GM19023 (cell line): ENCODE measurements at regions not wholly inside any gene's neighbourhood (a gene's known extent, or its start where the extent isn't known, plus 50 kb on each side); places are given as distances from the start of the nearest gene placed in this dataset.
"Not testable (repeated sequence)": the region's sequence is repeated elsewhere in the genome, so short reads cannot be mapped to it uniquely, and the experiment has no call there.

Experiments used
- ATAC-seq: cut with Tn5 transposase; IDR thresholded peaks from one replicate; pipeline ENCODE4 v1.9.1; 2021; ENCODE audit warnings: mild to moderate bottlenecking, moderate library complexity; ENCODE audit not compliant: unreplicated experiment

- ATAC-seq: no peak
Measured at GRCh38 chr15:70578196-70578595, 185.2 kb downstream of the UACA start.

DNA sequence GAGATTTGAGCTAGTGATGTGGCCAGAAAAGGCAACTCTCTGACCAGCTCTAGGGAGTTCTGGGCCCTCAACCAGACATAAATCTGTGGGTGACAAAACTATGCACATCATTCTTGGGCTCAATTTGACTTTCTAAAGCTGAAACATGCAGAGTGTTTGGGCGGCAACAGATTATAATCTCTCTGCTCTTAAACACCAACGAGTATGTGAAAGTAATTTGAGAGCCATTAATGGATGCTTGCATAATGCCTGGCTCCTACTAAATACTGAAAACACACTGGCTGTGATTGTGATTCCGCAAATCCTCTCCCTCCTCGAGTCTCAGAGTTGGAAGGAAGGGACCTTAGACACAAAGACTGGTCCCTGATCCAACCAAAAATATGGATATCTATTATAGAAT, 186.7 kb downstream of the UACA start:
- ATAC-seq: no peak

DNA sequence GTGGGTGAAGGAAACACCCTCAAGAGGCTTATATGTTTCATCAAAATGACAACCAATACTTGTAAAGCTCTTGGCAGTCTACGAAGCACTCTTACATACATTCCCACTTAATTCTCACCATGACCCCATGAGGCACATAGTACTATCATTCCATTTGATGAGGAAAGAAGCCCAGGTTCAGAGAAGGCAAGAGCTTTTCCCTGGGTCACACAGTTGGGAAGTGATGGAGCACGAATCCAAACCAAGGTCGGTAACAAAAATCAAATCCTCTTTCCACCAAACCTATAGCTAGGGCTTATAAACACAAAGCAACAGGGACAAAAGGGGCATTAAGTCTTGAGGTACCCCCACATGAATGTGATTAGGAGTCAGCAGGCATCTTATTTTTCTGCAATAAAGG, 187.1 kb downstream of the UACA start:
- no peak for ATAC-seq

GRCh38 chr15:70575231-70576226, 187.8 kb downstream of the UACA start:
- no peak for ATAC-seq

GRCh38 chr15:70574325-70574724, 189.0 kb downstream of the UACA start:
- not testable (repeated sequence) for ATAC-seq

GRCh38 chr15:70573121-70573850, 190.1 kb downstream of the UACA start:
- ATAC-seq: no peak

DNA sequence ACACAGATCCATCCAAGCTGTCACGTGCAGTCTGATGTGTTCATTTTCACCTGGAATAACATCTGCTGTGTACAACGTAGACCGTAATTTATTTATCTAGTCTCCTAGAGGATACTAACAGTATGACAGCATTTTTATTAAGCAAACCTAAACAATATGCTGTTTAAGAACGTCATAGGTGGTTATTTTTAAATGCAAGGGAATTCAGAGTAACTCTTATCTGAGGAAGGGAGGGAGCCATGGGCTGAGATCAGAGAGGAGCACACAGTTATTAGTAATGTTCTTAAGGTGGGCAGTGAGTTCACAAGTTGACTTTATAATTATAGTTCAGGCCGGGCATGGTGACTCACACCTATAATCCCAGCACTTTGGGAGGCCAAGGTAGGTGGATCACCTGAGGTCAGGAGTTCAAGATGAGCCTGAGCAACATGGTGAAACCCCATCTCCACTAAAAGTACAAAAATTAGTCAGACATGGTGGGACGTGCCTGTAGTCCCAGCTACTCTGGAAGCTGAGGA, 193.6 kb downstream of the UACA start:
- ATAC-seq: no peak

DNA sequence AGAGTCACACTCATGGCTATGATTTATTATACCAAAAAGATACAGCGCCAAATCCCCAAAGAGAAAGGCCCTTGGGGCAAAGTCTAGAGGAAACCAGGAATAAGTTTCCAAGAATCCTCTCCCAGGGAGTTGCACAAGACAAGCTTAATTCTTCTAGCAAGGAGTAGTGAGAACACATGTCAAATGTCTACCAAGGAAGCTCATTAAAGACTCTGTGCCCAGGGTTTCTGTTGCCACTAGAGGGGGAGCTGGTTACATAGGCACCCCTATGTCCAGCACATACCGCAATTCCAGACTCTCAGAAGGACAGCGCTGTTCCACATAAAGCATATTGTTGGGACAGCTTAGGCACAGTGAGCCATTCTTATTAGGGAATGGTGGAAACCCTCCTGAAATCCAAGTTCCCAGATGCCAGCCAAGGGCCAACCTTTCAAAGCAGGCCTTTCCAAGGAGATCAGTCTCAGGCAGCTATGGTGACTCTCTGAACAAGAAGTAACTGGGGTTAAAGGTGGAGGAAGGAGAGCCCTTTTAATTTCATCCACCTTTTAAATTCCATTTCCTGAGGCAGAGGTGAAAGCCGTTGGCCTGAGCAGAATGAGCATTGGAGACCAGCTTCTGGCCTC, 194.2 kb downstream of the UACA start:
- no peak for ATAC-seq

- no peak for ATAC-seq
Measured at GRCh38 chr15:70566989-70567388, 196.4 kb downstream of the UACA start.

DNA sequence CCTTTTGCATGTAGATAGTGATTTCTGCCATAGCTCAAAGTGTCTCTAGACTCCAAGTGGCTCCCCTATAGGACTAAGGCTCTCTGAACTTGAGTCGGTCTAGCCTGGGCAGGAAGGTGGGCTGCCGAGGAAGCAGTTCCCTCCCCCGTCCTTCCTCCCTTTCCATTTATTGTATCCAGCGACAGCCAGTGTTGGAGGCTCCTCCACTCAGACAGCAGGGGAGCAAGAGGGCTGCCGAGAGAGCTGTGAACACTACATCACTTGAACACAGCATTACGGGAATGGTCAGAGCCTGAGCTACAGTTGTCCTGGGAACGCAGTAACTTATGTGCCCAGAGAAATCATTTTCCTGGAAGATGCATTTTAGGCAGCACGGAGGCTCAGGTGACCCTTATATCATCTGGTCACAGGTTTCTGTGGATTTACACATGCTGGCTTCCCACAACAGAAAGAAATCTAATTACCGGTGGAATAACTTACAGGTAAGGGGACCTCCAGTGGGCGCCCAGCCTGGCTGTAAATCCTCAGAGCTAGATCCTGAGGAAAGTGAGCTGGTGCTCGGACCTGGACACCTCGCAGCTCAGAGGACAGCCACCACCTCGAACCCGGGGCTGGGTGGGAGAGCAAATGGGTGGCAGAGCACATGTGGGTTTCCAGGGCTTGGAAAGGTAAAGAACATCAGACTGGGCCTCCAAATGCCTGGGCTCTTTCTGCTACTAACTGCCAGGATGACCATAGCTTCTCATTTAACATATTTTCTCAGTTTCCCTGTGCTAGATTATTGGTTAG, 197.1 kb downstream of the UACA start:
- no peak for ATAC-seq

DNA sequence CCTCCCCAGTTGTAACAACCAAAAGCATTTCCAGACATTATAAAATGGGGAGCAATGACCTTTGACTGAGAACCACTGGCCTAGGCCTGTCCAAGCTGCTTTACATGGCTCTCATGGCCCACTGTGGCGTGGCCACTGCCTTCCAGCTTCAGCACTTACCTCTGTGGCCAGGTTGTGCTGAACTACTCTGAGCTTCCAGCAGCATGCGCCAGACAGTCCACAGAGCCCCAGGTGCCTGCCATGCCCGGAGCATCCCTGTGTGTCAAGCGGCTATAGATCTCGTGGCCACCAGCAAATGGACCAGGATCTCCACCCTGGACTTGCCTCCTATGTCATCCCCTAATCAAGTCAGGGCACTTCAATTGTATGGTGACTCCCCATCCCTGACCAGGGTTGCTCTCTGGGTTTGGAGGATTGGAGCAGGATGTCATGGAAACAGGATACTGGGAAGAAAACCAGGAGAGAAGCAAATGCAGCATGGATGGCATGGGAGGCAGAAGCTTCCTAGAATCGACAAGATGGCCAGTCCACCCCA, 199.7 kb downstream of the UACA start:
- no peak for ATAC-seq

GRCh38 chr15:70562906-70563305, 200.5 kb downstream of the UACA start:
- ATAC-seq: no peak

GRCh38 chr15:70561885-70562284, 201.5 kb downstream of the UACA start:
- no peak for ATAC-seq

GRCh38 chr15:70560617-70561328, 202.6 kb downstream of the UACA start:
- no peak for ATAC-seq

GRCh38 chr15:70559265-70560239, 203.8 kb downstream of the UACA start:
- ATAC-seq: no peak

GRCh38 chr15:70558406-70559264, 204.7 kb downstream of the UACA start:
- no peak for ATAC-seq

DNA sequence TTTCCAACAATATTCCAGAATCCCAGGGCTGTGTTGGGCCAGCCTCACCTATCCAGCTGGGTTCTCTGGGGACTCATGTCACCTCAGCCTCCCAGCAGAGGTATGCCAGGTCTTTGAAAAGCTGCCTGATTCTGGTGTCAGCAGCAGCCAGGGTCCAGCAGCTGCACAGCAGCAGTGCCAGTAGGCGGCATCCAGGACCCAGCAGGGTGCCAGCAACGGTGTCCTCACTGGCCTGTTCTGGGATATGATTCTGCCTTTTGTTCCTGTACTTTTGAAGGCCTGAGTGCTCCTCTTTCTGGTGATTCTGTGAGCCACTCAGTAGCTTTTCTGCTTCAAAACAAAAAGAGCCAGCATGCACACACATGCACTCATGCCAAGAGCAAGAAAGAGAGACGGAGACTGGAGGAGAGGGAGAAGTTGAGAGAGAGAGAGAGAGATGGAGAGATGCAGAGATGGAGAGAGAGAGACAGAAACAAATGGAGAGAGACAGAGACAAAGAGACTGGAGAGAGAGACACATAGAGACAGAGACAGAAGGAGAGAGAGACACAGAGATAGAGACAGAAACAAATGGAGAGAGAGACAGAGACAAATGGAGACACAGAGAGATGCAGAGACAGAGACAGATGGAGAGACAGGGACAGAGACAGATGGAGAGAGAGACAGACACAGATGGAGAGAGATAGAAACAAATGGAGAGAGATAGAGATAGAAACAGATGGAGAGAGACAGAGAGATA, 205.7 kb downstream of the UACA start:
- no peak for ATAC-seq
